ENCODE measurements at regions not wholly inside any gene's neighbourhood (a gene's known extent, or its start where the extent isn't known, plus 50 kb on each side); places are given as distances from the start of the nearest gene placed in this dataset.
"Not testable (repeated sequence)": the region's sequence is repeated elsewhere in the genome, so short reads cannot be mapped to it uniquely, and the experiment has no call there.

- DNase-seq (ENCODE audit: extremely low read depth, low read depth, low spot score) = no peak
Observed at GRCh38 chr1:88472298-88472697, 211.8 kb upstream of the PKN2 start.

- no peak for DNase-seq (ENCODE audit: extremely low read depth, low read depth, low spot score)
Observed at GRCh38 chr1:88472714-88473113, 211.4 kb upstream of the PKN2 start.

DNA sequence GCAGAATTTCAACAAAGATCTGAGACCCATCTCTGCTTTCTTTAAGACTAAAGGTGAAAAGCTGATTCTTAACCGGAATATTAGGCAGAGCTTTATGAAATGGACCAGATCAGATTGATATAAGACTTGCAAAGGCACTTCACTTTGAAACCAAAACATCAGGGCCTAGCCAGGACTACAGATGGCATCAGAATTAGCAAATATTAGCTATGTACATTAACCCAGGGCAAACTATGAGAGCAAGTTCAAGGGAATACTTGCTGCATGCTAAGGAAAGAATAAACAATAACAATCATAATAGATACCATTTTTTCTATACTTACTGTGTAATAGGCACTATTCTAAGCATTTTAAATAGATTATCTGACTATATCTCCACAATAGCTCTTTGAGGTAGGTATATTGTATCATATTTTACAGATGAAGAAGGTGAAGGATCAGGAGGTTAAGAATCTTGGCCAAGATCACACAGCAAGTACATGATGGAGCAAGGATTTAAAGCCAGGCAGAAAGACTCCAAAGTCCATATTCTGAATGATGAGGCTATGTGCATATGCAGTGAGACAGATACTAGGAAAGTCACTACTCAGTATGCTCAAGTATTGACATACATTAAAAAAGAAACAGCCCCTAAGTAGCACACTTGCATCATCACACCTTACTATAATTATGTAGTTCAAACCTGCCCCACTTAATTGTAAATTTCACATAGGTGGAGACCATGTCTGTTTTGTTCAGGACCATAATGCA is 209.3 kb upstream of the PKN2 start:
- DNase-seq (ENCODE audit: extremely low read depth, low read depth, low spot score) = no peak

DNA sequence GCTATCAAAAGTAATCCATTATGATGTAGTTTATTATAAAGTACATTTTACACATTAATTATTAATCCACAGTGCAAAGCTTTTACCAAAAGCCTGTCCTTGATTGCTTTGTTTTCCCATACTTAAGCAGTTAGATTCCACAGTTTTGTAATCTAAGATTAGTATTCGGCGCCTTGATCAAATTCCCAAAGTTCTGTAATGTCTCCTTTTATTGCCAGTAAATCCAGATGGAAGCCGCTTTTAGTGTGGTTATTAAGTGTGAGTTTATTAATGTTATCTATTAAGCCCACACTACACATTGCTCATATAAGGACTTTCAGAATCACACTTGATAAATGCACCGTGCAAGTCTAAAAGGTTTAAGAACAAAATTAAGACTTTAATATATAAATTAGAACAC is 199.2 kb upstream of the PKN2 start:
- DNase-seq (ENCODE audit: extremely low read depth, low read depth, low spot score) = no peak

DNA sequence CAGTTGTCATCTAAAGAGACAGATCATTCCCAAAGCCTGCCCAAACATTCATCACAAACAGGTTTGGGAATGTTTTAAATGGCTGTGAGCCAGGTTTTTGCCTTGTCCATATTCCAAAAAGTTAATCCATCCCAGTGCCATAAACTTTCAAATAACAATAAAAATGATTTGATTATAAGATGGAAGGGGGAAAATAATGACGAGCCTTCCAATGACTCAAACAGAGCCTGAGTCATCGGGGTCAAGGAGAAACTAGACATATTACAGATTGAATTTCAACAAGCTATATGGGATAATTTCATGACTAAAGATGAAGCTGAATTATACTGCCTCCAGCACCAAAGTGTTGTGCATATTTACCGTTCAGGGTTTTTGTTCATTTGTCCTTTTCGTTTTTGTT is 195.8 kb upstream of the PKN2 start:
- DNase-seq (ENCODE audit: extremely low read depth, low read depth, low spot score) = no peak

- DNase-seq (ENCODE audit: extremely low read depth, low read depth, low spot score) = no peak
Observed at GRCh38 chr1:88490676-88491075, 193.4 kb upstream of the PKN2 start.

GRCh38 chr1:88499671-88500070 is 184.4 kb upstream of the PKN2 start:
- DNase-seq (ENCODE audit: extremely low read depth, low read depth, low spot score) = no peak

GRCh38 chr1:88502886-88503285 is 181.2 kb upstream of the PKN2 start:
- no peak for DNase-seq (ENCODE audit: extremely low read depth, low read depth, low spot score)

GRCh38 chr1:88503646-88504045 is 180.4 kb upstream of the PKN2 start:
- no peak for DNase-seq (ENCODE audit: extremely low read depth, low read depth, low spot score)

- DNase-seq (ENCODE audit: extremely low read depth, low read depth, low spot score) = no peak
Observed at GRCh38 chr1:88504601-88505000, 179.5 kb upstream of the PKN2 start.

- DNase-seq (ENCODE audit: extremely low read depth, low read depth, low spot score) = no peak
Observed at GRCh38 chr1:88509379-88509778, 174.7 kb upstream of the PKN2 start.

GRCh38 chr1:88514544-88515060 is 169.5 kb upstream of the PKN2 start:
- DNase-seq (ENCODE audit: extremely low read depth, low read depth, low spot score) = no peak

- DNase-seq (ENCODE audit: extremely low read depth, low read depth, low spot score) = not testable (repeated sequence)
Observed at GRCh38 chr1:88517499-88517898, 166.6 kb upstream of the PKN2 start.

- DNase-seq (ENCODE audit: extremely low read depth, low read depth, low spot score) = no peak
Observed at GRCh38 chr1:88519156-88519555, 164.9 kb upstream of the PKN2 start.

GRCh38 chr1:88523854-88524528 is 160.1 kb upstream of the PKN2 start:
- no peak for DNase-seq (ENCODE audit: extremely low read depth, low read depth, low spot score)

DNA sequence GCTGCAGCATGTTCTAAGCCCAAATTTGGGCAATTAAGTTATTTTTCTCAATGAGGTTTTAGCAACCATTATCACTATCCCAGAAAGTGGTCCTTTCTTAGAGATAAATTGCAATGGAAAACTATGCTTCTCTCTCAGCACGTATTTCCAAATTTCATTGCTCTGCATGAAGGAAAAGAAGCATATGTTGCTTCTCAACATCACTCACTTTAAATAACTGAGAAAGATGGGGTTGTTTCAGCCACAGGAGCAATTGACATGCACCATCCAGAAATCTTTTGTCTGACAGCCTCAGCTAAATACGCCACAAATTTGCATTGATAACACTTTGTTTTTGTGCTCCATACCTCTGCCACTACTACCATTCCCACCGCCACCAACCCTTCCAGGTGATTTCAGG is 157.6 kb upstream of the PKN2 start:
- no peak for DNase-seq (ENCODE audit: extremely low read depth, low read depth, low spot score)

GRCh38 chr1:88528792-88529191 is 155.3 kb upstream of the PKN2 start:
- no peak for DNase-seq (ENCODE audit: extremely low read depth, low read depth, low spot score)

DNA sequence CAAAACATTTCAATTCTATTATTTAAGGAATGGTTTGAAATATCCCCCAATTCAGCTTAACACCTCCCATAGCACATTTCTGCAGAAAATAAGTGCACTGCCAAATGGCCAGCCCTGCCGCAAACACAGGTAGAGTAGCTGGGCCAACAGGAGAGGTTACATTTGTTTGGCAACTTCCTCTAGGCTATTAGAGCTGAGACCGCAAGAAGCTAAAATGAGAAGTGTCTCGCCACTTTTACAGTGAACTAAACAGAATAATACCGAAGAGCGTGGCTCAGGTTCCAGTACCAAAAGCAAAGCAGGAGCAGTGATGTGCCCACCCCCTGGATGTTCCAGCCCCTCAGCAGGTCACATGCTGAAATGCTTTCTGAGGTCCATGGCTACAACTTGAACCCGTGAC is 154.5 kb upstream of the PKN2 start:
- DNase-seq (ENCODE audit: extremely low read depth, low read depth, low spot score) = no peak

DNA sequence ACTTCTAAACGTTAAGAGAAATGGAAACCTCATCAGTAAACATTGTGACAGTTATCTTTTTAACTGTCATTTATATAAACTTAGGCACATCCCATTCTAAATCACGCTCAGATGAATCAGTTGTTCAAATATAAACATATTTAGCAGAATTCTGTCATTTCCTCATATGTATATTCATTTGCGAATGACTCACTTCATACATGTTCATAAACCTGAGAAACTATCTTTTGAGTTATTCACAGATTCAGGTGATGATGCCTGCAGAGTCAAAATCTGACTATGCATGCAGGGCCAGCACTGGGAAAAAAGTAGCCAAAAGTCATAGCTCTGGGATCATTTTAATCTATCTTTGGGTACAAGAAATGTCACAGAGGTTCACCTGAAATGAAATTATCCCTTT is 153.8 kb upstream of the PKN2 start:
- no peak for DNase-seq (ENCODE audit: extremely low read depth, low read depth, low spot score)

- DNase-seq (ENCODE audit: extremely low read depth, low read depth, low spot score) = no peak
Observed at GRCh38 chr1:88537787-88538186, 146.3 kb upstream of the PKN2 start.

DNA sequence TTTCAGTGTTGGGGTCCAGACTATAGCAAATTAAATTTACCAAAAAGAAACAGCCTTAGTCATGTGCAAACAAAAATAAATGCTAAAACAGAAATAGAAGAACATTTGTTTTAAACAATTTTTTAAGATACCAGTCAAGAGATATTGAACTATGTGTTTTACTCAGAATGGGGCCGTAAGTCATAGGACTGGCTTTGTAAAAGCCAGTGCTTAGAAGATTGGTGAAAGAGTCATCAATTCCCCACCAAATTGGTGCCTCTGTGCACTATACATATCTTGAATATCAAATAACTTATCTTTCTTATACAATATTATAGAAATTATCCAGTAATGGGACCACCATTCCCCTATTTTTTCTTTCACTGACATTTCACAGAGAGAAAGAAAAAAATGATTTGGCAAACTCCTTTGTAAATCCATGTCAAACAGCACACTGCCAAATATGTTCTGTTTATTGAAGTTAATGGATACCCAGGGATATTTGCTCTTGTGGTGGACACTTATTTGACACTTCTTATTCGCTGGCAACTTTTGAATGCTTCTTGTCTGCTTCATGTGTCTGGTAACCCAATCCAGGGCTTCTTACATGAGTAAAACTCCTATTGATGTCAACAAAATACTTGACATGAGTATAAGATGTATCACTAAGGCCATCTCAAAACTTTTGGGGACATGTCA is 145.7 kb upstream of the PKN2 start:
- no peak for DNase-seq (ENCODE audit: extremely low read depth, low read depth, low spot score)

DNA sequence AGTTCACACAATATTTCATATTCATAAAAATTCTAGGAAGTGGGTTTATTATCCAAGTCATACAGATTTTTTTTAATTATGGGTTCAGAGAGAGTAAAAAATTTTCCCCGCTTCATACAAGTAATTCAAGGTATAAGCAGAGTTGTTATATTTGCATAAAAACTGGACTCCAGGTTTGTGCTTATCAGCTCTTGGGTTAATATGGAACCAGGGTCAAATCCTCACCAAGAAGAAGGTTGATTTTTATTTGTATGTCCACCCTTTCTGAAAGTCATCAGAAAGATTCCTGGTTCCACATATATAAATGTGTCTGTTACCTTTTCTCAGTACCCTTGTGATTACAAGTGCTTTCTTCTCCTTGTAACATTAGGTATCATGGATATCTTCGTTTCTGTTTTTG is 143.8 kb upstream of the PKN2 start:
- DNase-seq (ENCODE audit: extremely low read depth, low read depth, low spot score) = no peak
